DOHH2 (cell line): ENCODE measurements at regions not wholly inside any gene's neighbourhood (a gene's known extent, or its start where the extent isn't known, plus 50 kb on each side); places are given as distances from the start of the nearest gene placed in this dataset.

ENCODE experiments used
- EZH2phosphoT487 ChIP-seq: fragments of 200-600 bp; sonication (generic); IDR thresholded peaks from 2 replicates; pipeline ENCODE4 v1.6.1; 2017; ENCODE audit warnings: borderline replicate concordance, mild to moderate bottlenecking, antibody characterized with exemption, low read length, moderate library complexity, mixed read lengths
- TF ChIP-seq, protein P1 (sequence below): fragments of 200-600 bp; sonication (generic); IDR thresholded peaks from one replicate; pipeline ENCODE4 v1.5.1; 2014; ENCODE audit warnings: antibody characterized with exemption, mild to moderate bottlenecking, low read depth, low read length; ENCODE audit not compliant: poor library complexity, severe bottlenecking

DNA sequence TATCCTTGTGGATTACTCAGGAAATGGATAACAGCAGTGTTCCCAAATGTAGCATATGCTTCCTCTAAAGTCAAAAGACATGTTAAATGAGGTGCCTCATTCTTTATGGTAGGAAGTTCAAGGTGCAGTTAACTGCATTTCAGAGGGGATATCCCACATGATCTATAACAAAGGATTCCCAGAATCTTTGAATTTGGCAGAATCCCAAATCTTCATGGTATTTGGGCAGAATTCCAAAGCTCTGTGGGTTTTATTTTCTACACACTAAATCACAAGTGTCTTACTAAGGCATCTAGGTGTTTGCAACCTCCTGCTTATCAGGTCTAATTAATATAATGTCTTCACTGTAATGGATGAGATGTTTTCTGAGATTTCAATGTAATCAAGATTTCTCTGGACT lies 364.3 kb upstream of the MAN1A1 start:
- TF ChIP-seq, protein P1, sequence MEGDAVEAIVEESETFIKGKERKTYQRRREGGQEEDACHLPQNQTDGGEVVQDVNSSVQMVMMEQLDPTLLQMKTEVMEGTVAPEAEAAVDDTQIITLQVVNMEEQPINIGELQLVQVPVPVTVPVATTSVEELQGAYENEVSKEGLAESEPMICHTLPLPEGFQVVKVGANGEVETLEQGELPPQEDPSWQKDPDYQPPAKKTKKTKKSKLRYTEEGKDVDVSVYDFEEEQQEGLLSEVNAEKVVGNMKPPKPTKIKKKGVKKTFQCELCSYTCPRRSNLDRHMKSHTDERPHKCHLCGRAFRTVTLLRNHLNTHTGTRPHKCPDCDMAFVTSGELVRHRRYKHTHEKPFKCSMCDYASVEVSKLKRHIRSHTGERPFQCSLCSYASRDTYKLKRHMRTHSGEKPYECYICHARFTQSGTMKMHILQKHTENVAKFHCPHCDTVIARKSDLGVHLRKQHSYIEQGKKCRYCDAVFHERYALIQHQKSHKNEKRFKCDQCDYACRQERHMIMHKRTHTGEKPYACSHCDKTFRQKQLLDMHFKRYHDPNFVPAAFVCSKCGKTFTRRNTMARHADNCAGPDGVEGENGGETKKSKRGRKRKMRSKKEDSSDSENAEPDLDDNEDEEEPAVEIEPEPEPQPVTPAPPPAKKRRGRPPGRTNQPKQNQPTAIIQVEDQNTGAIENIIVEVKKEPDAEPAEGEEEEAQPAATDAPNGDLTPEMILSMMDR: no peak
- no peak for TF ChIP-seq EZH2phosphoT487
